ENCODE measurements at regions not wholly inside any gene's neighbourhood (a gene's known extent, or its start where the extent isn't known, plus 50 kb on each side); places are given as distances from the start of the nearest gene placed in this dataset.
"Not testable (repeated sequence)": the region's sequence is repeated elsewhere in the genome, so short reads cannot be mapped to it uniquely, and the experiment has no call there.

GRCh38 chr2:113328973-113329372 lies 50.3 kb upstream of the PAX8 start:
- H3K27ac Mint-ChIP-seq; DNase-seq; H3K4me3 Mint-ChIP-seq; H3K36me3 Mint-ChIP-seq; H3K9me3 ChIP-seq (ENCODE audit: control insufficient read depth, insufficient read depth, low read length); H3K4me3 ChIP-seq (ENCODE audit: low read length); H3K36me3 ChIP-seq (ENCODE audit: control insufficient read depth, insufficient read depth, low read length); H3K4me1 ChIP-seq (ENCODE audit: control insufficient read depth, insufficient read depth, low read length); ATAC-seq; intact Hi-C loops (cut with micrococcal nuclease); H3K27ac ChIP-seq (ENCODE audit: low read length); H3K9me3 Mint-ChIP-seq; H3K27me3 ChIP-seq (ENCODE audit: control insufficient read depth, insufficient read depth, low read length): not testable (repeated sequence)
- 98% methylated on average over 9 of the region's 9 CpGs for WGBS (ENCODE audit: insufficient coverage)
- H3K27me3 Mint-ChIP-seq (ENCODE audit: low read depth in 2 of 2): peaks cover 15 to 17% of the 10 kb centered on the region in 2 donors
- H3K4me1 Mint-ChIP-seq: peaks cover 12 to 13% of the 10 kb centered on the region in 2 donors

DNA sequence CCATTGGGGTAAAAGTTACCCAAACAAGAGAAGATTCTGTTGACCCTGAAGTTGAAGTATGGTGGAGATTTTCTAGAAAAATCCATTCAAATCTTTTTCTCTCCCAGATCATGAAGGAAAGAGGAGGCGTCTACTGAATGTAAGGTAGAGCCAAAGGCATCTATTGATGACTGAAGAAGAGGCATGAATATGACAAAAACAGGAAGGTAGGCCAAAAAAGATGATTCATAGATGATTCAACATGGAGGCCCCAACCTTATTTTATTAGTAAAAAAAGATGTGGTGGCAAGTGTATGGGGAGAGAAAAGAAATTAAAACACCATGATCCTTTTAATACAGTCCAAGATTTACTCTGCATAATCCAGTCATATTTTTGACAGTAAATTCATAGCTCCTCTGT lies 49.9 kb upstream of the PAX8 start:
- Mint-ChIP-seq H3K27me3 (ENCODE audit: low read depth in 2 of 2) (peaks cover 15 to 17% of the 10 kb centered on the region in 2 donors), H3K4me1 (peaks cover 12 to 13% of the 10 kb centered on the region in 2 donors)
- H3K9me3 ChIP-seq (ENCODE audit: control insufficient read depth, insufficient read depth, low read length); intact Hi-C loops (cut with micrococcal nuclease); H3K4me3 ChIP-seq (ENCODE audit: low read length); H3K9me3 Mint-ChIP-seq; DNase-seq; H3K27ac ChIP-seq (ENCODE audit: low read length); H3K36me3 Mint-ChIP-seq; H3K27me3 ChIP-seq (ENCODE audit: control insufficient read depth, insufficient read depth, low read length); H3K4me3 Mint-ChIP-seq; H3K27ac Mint-ChIP-seq; H3K36me3 ChIP-seq (ENCODE audit: control insufficient read depth, insufficient read depth, low read length); H3K4me1 ChIP-seq (ENCODE audit: control insufficient read depth, insufficient read depth, low read length); ATAC-seq: not testable (repeated sequence)
- 78% methylated on average over 1 of the region's 1 CpG for WGBS (ENCODE audit: insufficient coverage)

Measured in natural killer cell (primary cell).